Activated CD4-positive, alpha-beta memory T cell treated with anti-CD3 and anti-CD28 coated beads, Interleukin-2, amount 10 ng/mL, durations not matched to agents 7 days and 5 days (primary cell): ENCODE measurements at regions not wholly inside any gene's neighbourhood (a gene's known extent, or its start where the extent isn't known, plus 50 kb on each side); places are given as distances from the start of the nearest gene placed in this dataset.
A peak's percentile ranks its signal among the peaks of the same experiment; 100 is the strongest.
"Not testable (repeated sequence)": the region's sequence is repeated elsewhere in the genome, so short reads cannot be mapped to it uniquely, and the experiment has no call there.

Source experiments
- CTCF ChIA-PET: fragments of 350-600 bp; sonication (Branson Sonifier 250); formaldehyde crosslinking; loops from one replicate; lab custom pipeline; 2021; ENCODE audit warnings: antibody characterized with exemption, inconsistent platforms; lab: Charles Lee
- POLR2A ChIA-PET: fragments of 350-600 bp; sonication (Branson Sonifier 250); formaldehyde crosslinking; loops from one replicate; lab custom pipeline; 2021; ENCODE audit warnings: antibody characterized with exemption; lab: Charles Lee
- DNase-seq: peaks from one replicate; pipeline ENCODE4 v3.0.0-alpha.2; 2020
- H3K27ac Mint-ChIP-seq: one replicate; pipeline ENCODE4 v1.8.0; 2021; ENCODE audit warnings: mild to moderate bottlenecking, mixed read lengths
- H3K27me3 Mint-ChIP-seq: one replicate; pipeline ENCODE4 v1.8.0; 2021; ENCODE audit warnings: mixed read lengths
- H3K36me3 Mint-ChIP-seq: one replicate; pipeline ENCODE4 v1.8.0; 2021; ENCODE audit warnings: low read depth, mixed read lengths
- H3K4me1 Mint-ChIP-seq: one replicate; pipeline ENCODE4 v1.8.0; 2021; ENCODE audit warnings: mixed read lengths
- H3K4me3 Mint-ChIP-seq: one replicate; pipeline ENCODE4 v1.8.0; 2021; ENCODE audit warnings: mild to moderate bottlenecking, mixed read lengths
- H3K9me3 Mint-ChIP-seq: one replicate; pipeline ENCODE4 v1.8.0; 2021; ENCODE audit warnings: mixed read lengths

DNA sequence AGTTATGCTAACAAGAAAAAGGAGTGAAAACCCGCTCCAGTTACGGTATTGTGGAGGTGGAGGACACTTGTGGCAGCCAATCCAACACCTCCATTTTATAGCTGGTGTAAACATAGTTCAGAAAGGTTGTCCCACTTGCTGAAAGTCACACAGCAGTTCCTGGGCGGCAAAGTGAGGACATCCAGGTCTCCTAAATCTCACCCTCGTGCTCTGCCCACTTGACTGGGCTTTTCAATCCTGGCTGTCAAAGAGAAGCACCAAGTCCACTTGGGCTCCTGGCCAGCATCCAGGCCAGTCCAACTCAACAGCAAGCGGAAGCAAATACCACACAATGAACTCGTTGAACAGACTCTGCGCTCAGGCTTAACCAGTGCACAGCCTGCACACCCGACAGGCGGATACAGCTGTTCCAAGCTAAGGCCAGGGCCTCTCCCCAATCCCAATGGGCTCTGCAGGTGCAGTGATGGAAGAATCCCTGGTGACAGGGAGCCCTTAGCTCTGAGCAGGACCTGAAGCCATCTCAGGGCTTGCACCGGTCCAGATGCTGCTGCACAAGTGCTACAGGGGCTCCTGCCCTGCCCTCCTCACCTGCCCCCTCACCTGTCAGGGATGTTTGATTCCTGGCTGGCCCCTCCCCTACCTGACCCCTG is 89.8 kb upstream of the METTL9 start:
- H3K27me3 Mint-ChIP-seq, CTCF ChIA-PET, H3K9me3 Mint-ChIP-seq, H3K4me3 Mint-ChIP-seq, DNase-seq: not testable (repeated sequence)
- Mint-ChIP-seq H3K27ac (peak overlapping the region; percentile 99), H3K36me3 (peaks cover 44% of the 10 kb centered on the region), H3K4me1 (peaks cover 64% of the 10 kb centered on the region)
- POLR2A ChIA-PET, result interaction anchor here (1.3 to 1.9 kb wide), 2 partner anchors 10 to 16 kb away, joined by 4 to 5 read pairs; no protein-coding TSS in a partner anchor

DNA sequence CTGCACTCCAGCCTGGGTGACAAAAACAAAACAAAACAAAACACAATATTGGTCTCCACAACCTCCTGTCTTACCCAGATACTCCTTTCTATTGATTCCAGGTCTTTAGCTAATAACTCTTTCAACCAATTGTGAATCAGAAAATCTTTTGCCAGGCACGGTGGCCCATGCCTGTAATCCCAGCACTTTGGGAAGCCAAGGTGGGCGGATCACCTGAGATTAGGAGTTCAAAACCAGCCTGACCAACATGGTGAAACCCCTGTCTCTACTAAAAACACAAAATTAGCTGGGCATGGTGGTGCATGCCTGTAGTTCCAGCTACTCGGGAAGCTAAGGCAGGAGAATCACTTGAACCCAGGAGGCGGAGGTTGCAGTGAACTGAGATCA is 88.5 kb upstream of the METTL9 start:
- Mint-ChIP-seq H3K36me3 (peaks cover 52% of the 10 kb centered on the region), H3K4me1 (peaks cover 71% of the 10 kb centered on the region), H3K27ac (peak overlapping the region; percentile 99)
- H3K9me3 Mint-ChIP-seq, CTCF ChIA-PET, H3K4me3 Mint-ChIP-seq, DNase-seq, H3K27me3 Mint-ChIP-seq: not testable (repeated sequence)
- POLR2A ChIA-PET, result interaction anchor here (1.3 kb wide), 1 partner anchor 8 kb away, joined by 5 read pairs; no protein-coding TSS in a partner anchor

DNA sequence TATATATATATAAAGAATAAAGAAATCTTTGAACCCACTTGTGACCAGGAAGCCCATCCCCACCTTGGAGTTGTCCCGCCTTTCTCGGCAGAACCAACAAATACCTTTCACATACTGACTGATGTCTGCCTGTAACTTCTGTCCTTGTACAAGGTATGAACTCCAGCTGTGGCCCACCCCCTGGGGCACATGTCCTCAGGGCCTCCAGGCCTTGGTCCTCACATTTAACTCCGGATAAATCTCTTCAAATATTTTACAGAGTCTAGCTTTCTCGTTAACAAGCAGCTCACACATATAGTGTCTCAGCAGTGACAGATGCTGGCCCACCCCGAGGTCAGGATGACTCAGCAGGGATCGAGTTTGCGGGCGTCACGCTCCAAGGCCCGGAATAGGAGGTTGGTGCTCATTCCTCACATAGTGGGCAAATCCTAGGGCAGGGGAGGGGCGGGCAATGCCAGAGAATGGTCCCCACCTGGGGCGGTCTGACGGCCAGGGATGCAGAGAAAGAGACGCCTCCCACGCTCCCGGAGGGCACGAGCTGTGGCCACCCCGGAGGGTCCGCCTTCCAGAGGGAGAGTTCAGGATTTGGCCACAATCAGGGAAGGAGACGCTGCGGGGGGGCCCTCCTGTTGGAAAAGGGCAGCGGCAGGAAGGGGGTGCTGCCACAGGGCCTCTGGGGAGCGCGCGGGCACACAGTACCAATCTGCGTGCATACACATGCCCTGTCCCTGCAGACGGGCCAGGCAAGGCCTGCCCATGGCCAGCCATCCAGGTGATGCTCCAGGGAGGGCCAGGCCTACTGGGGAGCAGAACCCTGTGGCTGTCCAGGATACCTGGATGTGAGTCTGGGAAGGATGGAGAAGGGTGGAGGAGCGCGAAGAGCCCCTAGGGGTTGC is 87.8 kb upstream of the METTL9 start:
- H3K27me3 Mint-ChIP-seq, CTCF ChIA-PET, H3K4me3 Mint-ChIP-seq, POLR2A ChIA-PET, DNase-seq, H3K9me3 Mint-ChIP-seq: not testable (repeated sequence)
- H3K27ac Mint-ChIP-seq, result peak overlapping the region; percentile 69
- peaks cover 71% of the 10 kb centered on the region for H3K4me1 Mint-ChIP-seq
- peaks cover 51% of the 10 kb centered on the region for H3K36me3 Mint-ChIP-seq

DNA sequence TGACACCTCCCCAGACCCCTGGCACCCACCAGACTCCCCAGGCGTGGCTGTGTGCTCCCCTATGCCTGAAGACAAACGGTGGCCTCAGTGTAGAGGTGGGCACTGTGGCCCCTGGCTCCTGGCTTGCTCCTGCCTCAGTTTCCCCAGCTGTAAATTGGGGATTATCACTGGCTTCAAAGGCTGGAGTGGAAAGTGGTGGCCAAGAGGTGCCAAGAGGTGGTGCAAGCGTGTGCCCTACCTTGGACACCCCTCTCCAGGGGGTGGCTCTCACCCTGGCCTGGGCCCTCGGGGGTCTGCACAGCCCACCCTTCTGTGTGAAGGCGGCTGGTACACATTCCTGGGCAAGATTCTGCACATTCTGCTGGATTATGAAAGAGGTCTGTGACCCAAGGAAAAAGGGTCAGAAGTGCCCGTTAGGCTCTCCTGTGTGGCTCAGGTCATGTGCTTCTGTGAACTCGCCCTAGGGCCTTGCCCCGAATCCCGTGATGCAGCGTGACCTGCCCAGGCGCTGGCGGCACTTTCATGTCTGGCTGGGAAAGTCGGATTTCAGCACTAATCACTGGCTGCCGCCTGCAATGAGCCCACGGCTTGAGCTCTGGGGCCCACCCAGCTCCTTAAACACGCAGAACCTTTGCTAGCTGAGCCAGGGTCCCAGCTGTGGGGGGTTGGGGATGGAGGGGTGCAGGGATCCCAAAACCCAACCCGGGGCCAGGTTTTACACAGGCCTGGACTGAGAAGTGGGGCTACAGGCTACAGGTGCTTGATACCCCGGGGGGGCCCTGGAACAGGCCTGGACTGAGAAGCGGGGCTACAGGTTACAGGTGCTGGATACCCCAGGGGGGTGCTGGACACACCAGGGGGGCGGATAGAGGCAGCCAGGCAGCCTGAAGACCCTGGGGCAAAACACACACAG is 86.8 kb upstream of the METTL9 start:
- CTCF ChIA-PET, H3K27me3 Mint-ChIP-seq, POLR2A ChIA-PET, H3K9me3 Mint-ChIP-seq, H3K27ac Mint-ChIP-seq, DNase-seq, H3K4me3 Mint-ChIP-seq: not testable (repeated sequence)
- Mint-ChIP-seq H3K36me3 (peaks cover 46% of the 10 kb centered on the region), H3K4me1 (peaks cover 65% of the 10 kb centered on the region)

DNA sequence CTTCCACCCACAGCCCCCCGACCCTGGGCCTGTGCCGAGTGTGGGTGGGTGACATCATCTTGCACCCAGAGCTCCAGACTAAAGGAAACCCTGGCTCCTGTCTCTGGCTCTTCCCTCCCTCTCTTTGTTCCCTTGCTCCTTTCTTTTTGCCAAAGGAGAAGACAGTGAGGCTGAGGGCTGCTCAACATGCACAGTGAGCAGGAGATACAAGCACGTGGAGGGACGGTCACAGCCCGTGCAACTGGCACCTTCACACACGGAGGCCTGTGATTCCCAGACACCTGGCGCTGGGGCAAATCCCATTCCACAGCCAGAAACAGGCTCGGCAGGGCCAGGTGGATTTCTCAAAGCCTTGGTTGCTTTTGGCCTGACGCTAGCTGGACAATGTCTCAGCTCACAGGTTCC is 86.0 kb upstream of the METTL9 start:
- peaks cover 61% of the 10 kb centered on the region for H3K4me1 Mint-ChIP-seq
- peaks cover 44% of the 10 kb centered on the region for H3K36me3 Mint-ChIP-seq
- H3K27ac Mint-ChIP-seq, result peak overlapping the region; percentile 31
- H3K9me3 Mint-ChIP-seq, H3K27me3 Mint-ChIP-seq, H3K4me3 Mint-ChIP-seq, DNase-seq, CTCF ChIA-PET, POLR2A ChIA-PET: not testable (repeated sequence)

DNA sequence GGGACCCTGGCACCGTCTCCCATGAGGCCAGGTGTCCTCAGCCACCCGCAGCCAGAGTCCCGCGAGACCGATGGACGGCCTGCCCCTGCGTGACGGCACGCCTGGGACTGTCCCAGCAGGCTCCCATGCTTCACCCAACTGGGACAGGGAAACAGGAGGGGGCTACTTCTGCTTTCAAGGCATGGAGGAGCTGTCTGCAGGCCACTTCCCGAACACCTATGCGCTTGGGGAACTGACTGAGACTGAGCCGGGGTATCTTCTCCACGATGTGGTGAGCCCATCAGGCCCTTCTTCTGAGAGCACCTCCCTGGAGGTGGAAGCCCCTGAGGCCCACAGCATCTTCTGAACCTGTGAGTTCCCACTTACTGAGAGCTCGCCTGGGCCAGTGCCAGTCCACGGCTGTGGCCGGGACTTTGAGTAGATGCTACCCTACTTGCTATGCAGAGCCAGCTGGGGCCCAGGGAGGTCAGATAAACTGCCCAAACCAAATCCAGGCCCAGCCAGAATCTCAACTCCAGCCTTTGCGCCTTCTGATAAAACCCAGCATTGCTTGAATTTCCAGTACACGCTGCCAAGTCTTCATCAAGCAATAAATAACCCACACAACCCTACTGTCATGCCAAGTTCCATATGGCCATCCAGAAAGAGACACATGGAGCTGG is 85.4 kb upstream of the METTL9 start:
- POLR2A ChIA-PET, H3K4me3 Mint-ChIP-seq, H3K27me3 Mint-ChIP-seq, DNase-seq, CTCF ChIA-PET, H3K9me3 Mint-ChIP-seq: not testable (repeated sequence)
- Mint-ChIP-seq H3K36me3 (peaks cover 46% of the 10 kb centered on the region), H3K4me1 (peaks cover 56% of the 10 kb centered on the region), H3K27ac (peak overlapping the region; percentile 42)

DNA sequence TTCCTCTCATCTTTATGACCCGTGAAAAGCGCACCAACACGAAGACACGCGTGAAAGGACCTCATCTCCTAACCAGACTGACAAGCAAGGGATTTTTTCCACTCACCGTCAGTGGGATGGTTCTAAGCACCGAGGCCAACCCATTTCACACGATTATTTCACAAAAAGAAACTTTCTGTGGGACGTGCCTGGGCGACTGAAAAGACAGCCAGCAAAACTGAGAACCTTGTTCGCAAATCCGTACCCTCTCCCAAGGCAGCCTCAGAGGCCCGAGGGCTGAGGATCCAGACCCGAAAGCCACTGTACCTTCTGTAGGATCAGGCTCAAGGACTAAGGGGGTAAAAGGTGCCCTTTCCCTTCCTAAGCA is 84.9 kb upstream of the METTL9 start:
- POLR2A ChIA-PET, result interaction anchor here (1.3 kb wide), 1 partner anchor 7 kb away, joined by 3 read pairs; no protein-coding TSS in a partner anchor
- DNase-seq, H3K4me3 Mint-ChIP-seq, CTCF ChIA-PET, H3K27me3 Mint-ChIP-seq, H3K9me3 Mint-ChIP-seq: not testable (repeated sequence)
- peak overlapping the region; percentile 42 for H3K27ac Mint-ChIP-seq
- peaks cover 46% of the 10 kb centered on the region for H3K36me3 Mint-ChIP-seq
- peaks cover 51% of the 10 kb centered on the region for H3K4me1 Mint-ChIP-seq

DNA sequence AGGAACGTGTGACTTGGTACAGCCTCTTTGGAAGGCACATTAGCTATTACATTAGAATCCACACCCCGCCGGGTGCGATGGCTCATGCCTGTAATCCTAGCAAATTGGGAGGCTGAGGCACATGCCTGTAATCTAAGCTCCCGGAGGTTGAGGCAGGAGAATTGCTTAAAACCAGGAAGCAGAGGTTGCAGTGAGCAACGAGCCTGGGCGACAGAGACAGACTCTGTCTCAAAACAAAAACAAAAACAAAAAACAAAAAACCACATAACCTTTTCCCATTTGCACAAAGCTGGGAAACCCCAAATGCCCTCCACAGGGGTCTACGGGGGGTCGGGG is 82.7 kb upstream of the METTL9 start:
- Mint-ChIP-seq H3K4me3 (peak overlapping the region; percentile 50), H3K36me3 (peaks cover 42% of the 10 kb centered on the region), H3K27ac (peak overlapping the region; percentile 63)

DNA sequence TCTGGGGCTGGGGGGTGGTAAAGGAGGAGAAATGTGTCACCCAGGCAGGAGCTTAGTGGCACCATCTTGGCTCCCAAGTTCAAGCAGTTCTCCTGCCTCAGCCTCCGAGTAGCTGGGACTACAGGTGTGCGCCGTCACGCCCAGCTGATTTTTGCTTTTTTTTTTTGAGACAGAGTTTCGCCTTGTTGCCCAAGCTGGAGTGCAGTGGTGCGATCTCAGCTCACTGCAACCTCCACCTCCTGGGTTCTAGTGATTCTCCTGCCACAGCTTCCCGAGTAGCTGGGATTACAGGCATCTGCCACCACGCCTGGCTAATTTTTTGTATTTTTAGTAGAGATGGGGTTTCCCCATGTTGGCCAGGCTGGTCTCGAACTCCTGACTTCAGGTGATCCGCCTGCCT is 82.1 kb upstream of the METTL9 start:
- H3K27me3 Mint-ChIP-seq, CTCF ChIA-PET, H3K9me3 Mint-ChIP-seq, DNase-seq: not testable (repeated sequence)
- POLR2A ChIA-PET, result interaction anchor here (1.4 to 2.8 kb wide), 2 partner anchors 10 kb away, joined by 3 to 24 read pairs; no protein-coding TSS in a partner anchor
- H3K27ac Mint-ChIP-seq, result peak overlapping the region; percentile 84
- H3K4me3 Mint-ChIP-seq, result peak overlapping the region; percentile 87
- H3K36me3 Mint-ChIP-seq, result peaks cover 39% of the 10 kb centered on the region
- H3K4me1 Mint-ChIP-seq, result peaks cover 31% of the 10 kb centered on the region

More for the DNA sequence above, 82.7 kb upstream of the METTL9 start:
- CTCF ChIA-PET, DNase-seq, H3K9me3 Mint-ChIP-seq, H3K27me3 Mint-ChIP-seq: not testable (repeated sequence)
- H3K4me1 Mint-ChIP-seq, result peaks cover 32% of the 10 kb centered on the region
- POLR2A ChIA-PET, result interaction anchor here (1.4 kb wide), 1 partner anchor 10 kb away, joined by 3 read pairs; no protein-coding TSS in a partner anchor

DNA sequence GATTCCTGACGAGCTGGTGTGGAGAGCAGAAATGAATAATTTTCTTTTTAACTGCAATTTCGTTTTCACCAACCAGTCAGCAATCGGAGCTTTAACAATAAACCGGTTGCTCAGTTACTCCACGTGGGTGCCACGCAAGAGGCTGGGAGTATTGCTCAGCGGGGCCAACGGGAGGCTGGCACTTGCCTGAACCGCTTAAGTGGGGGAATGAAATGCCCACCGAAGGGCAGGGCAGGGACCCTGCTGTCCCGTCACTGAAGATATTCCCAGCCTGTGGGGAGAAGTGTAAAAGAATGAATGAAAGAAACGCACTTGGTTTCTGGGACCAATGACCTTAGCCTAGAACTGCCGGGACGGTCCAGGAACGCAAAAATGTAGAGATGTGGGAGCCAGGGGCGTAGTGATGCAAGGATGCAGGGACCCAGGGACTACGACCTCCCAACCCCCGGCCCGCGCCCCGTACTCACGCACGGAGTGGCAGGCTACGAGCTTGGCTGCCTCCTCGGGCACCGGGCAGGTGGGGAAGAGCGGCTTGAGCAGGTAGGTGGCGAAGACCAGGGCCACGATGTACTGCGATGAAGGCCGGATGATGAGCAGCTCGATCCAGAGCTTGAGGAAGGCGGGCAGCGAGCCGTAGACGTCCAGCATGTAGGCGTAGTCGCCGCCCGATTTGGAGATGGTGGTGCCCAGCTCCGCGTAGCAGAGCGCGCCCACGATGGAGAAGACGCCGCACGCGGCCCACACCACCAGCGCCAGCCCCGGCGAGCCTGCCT is 79.8 kb upstream of the METTL9 start:
- DNase-seq, H3K27me3 Mint-ChIP-seq, H3K9me3 Mint-ChIP-seq: not testable (repeated sequence)
- Mint-ChIP-seq H3K36me3 (peaks cover 29% of the 10 kb centered on the region), H3K4me3 (peak overlapping the region; percentile 87), H3K27ac (peak overlapping the region; percentile 84), H3K4me1 (peaks cover 20% of the 10 kb centered on the region)
- ChIA-PET CTCF (interaction anchor here (0.7 to 2.3 kb wide), 2 partner anchors 12 to 21 kb away, joined by 3 to 8 read pairs; no protein-coding TSS in a partner anchor), POLR2A (interaction anchor here (0.6 to 2.8 kb wide), 5 partner anchors 9 to 126 kb away, joined by 3 to 24 read pairs (median 4); no protein-coding TSS in a partner anchor)

DNA sequence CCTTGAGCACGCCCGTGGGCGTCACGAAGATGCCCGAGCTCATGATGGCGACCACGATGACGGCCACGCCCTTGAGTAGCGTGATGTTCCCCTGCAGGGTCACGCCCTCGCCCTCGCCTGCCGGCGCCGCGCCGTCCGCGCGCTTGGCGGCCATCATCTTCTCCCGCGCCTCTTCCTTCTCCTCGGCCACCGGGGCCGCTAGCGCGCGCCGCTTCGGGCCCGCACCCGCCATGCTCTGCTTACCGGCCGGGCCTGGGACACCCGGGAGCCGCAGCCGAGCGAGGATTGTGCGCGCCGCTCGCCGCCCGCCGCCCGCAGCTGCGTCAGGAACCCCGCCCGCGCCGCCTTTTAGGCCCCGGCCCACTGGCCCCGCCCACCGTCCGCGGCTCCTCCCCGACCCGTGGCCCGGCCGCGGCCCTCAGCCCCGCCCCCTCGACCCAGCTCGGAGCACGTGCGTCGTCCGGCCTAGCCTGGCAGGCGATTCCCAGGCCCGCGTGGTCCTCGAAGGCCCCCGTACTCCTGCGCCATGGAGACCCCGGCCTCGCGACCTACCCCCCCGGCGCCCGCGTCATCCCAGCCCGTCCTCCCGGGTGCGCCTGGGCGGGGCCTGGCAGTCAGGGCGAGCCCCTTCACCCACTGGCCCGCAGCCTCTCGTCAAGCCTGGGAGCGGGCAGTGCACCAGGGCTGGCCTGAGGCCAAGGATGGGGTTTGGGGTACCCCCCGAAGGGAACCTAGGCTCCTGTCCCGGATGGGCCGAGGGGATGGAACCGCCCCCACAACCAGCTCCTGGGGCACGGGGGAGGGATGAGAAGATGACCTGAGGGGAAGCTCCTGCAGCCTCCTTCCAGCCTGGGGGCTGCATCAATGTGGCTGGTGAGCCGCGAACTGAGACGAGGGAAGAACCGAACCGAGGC is 79.0 kb upstream of the METTL9 start:
- H3K27me3 Mint-ChIP-seq, H3K9me3 Mint-ChIP-seq: not testable (repeated sequence)
- H3K4me3 Mint-ChIP-seq, result peak overlapping the region; percentile 87
- CTCF ChIA-PET, result interaction anchor here (0.7 to 2.3 kb wide), 2 partner anchors 13 to 20 kb away, joined by 3 to 8 read pairs; no protein-coding TSS in a partner anchor
- peak; percentile 96 for DNase-seq
- H3K36me3 Mint-ChIP-seq, result peaks cover 25% of the 10 kb centered on the region
- H3K27ac Mint-ChIP-seq, result peak overlapping the region; percentile 84
- H3K4me1 Mint-ChIP-seq, result peaks cover 16% of the 10 kb centered on the region
- POLR2A ChIA-PET, result interaction anchor here (0.7 to 2.8 kb wide), 4 partner anchors 14 to 125 kb away, joined by 3 to 24 read pairs (median 5); no protein-coding TSS in a partner anchor
